ENCODE measurements at regions not wholly inside any gene's neighbourhood (a gene's known extent, or its start where the extent isn't known, plus 50 kb on each side); places are given as distances from the start of the nearest gene placed in this dataset.
"Not testable (repeated sequence)": the region's sequence is repeated elsewhere in the genome, so short reads cannot be mapped to it uniquely, and the experiment has no call there.

- no peak for DNase-seq
Observed at GRCh38 chr13:53301449-53301848, 272.8 kb downstream of the OLFM4 start.

GRCh38 chr13:53305419-53305818, 276.8 kb downstream of the OLFM4 start:
- DNase-seq = not testable (repeated sequence)

DNA sequence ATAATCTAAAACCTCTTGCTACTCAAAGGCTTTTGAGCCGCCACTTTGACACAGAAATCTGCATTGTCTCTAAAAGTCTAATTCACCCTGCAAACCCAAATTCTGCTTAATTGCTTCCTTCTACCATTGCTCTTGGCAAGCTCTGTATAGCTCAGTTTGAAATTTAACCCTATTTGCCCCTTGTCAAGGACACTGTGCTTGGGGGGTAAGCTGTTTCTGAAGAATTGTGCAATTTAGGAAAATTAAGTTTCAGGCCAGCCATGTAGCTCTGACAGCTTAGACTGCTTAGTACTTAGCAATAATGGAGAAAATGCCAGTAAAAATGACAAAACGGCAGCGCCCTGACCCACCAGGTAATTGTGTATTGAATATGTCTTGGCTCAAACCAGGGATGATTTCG, 282.2 kb downstream of the OLFM4 start:
- no peak for DNase-seq

DNA sequence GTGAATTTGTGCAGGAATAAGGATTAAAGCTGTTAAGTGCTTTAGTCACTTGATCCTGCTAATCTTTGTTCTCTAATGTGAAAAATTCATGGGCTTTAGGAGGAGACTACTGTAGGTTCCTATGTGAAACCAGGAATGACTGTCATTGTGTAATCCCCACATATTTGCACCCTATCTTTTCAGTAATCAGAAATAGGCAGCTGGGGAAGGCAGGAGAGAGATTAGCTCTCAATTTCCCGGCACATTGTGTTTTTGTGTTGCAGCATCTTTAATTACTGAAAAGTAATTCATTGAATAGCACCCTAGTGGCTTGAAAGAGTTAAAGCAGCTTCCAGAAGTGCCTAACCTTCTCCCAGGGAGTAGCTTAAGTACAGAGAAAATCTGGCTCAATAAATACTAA, 282.9 kb downstream of the OLFM4 start:
- DNase-seq = no peak

DNA sequence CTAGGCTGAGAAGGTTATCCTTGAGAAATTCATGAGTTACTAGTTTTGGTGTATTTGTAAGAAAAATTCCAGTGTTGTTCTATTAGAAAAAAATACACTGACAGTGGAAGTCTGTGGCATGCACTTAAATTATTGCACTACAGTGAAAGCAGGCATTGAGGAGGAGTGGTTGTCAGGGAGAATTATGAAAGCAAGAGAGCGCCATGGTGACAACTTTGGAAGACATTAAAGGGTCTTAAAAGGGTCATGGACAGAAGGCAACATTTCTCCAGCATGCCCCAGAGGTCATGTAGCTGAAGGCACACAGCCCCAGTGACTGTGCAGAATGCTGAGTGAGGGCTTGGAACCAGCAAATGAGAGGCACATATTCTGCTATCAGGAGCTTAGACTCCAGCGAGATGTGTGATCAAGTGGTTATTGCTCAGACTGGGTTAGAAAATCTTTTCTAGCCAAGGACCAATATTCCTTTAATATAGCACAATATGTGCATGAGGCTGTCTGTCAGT, 292.7 kb downstream of the OLFM4 start:
- no peak for DNase-seq

DNA sequence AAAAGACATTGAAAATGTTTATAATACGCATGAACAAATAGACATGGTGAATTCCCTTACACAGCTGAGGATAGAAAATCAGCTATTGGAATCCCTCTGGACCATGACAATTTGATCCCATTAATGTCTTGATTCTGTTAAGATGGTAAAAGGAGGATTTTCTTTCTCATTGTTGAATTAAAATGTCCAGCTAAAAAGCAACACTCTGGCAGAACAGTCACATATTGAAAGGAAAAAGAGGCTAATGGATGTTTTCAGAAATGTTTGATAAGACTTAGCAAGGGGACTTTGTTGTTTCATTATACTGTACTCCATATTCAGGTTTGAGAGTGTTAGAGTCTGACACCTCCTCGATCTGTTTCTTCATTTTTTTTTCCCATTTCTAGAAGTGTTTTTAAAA, 296.0 kb downstream of the OLFM4 start:
- no peak for DNase-seq

DNA sequence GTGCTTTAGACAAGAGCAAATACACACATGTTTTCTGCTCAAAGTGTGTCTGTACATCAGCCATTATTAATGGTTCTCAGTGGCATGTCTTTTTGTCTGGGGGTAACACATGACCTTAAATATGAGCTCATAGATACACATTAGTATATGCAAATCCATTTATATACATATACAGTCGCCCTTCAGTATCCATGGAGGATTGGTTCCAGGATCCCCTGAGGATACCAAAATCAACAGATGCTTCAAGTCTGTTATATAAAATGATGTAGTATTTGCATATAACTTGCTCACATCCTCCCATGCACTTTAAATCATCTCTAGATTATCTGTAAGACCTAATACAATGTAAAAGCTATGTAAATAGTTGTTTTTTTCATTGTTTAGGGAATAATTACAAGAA, 298.1 kb downstream of the OLFM4 start:
- DNase-seq = no peak

- DNase-seq = no peak
Observed at GRCh38 chr13:53327680-53328315, 299.2 kb downstream of the OLFM4 start.

- DNase-seq = no peak
Observed at GRCh38 chr13:53336441-53337160, 308.0 kb downstream of the OLFM4 start.

DNA sequence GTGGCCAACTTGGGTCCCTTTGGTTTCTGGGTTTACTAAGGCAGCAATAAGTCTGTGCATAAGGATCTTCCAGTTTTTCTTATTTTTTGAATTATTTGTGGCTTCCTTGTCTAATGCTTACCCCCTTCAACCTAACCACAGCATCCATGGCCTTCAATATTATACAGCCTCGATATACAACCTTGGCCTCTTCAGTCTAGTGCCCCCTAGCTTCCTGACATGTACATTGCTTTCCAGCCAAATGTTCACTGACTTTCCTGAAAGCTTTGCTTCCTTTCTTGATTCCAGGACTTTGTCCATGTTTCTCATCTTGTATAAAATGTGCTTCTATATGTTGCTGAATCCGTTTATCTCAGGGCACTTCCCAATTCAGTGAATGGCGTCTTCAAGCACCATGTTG, 310.1 kb downstream of the OLFM4 start:
- DNase-seq = no peak

GRCh38 chr13:53340505-53341143, 312.0 kb downstream of the OLFM4 start:
- DNase-seq = no peak

GRCh38 chr13:53341144-53341510, 312.5 kb downstream of the OLFM4 start:
- DNase-seq = no peak

- DNase-seq = no peak
Observed at GRCh38 chr13:53342623-53343360, 314.2 kb downstream of the OLFM4 start.

GRCh38 chr13:53343361-53343744, 314.7 kb downstream of the OLFM4 start:
- no peak for DNase-seq

GRCh38 chr13:53351021-53351420, 322.4 kb downstream of the OLFM4 start:
- DNase-seq = no peak

- no peak for DNase-seq
Observed at GRCh38 chr13:53357582-53357981, 329.0 kb downstream of the OLFM4 start.

GRCh38 chr13:53368948-53369347, 340.3 kb downstream of the OLFM4 start:
- no peak for DNase-seq

- no peak for DNase-seq
Observed at GRCh38 chr13:53379485-53379884, 350.9 kb downstream of the OLFM4 start.

DNA sequence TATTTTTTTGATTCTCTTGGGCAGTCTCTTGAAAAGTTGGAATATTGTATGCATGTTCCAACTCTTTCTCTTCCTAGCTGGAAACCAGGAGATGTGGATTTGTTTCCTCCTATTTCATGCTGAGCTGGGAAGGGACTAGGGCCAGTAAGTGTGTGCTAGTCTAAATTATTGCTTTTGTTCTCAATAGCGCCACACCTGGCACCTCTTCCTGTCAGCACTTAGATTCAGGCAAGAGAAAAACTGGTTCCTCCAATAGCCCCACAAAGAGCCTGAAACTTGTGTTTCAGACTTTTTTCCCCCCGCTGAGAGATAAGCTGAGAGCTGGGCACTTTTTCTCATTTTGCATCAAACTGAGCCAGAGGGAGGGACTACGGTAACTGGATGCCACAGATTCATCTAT, 353.4 kb downstream of the OLFM4 start:
- DNase-seq = no peak

GRCh38 chr13:53398051-53398450, 369.4 kb downstream of the OLFM4 start:
- no peak for DNase-seq

GRCh38 chr13:53405616-53406015, 377.0 kb downstream of the OLFM4 start:
- DNase-seq = no peak

- DNase-seq = no peak
Observed at GRCh38 chr13:53408306-53408705, 379.7 kb downstream of the OLFM4 start.

DNA sequence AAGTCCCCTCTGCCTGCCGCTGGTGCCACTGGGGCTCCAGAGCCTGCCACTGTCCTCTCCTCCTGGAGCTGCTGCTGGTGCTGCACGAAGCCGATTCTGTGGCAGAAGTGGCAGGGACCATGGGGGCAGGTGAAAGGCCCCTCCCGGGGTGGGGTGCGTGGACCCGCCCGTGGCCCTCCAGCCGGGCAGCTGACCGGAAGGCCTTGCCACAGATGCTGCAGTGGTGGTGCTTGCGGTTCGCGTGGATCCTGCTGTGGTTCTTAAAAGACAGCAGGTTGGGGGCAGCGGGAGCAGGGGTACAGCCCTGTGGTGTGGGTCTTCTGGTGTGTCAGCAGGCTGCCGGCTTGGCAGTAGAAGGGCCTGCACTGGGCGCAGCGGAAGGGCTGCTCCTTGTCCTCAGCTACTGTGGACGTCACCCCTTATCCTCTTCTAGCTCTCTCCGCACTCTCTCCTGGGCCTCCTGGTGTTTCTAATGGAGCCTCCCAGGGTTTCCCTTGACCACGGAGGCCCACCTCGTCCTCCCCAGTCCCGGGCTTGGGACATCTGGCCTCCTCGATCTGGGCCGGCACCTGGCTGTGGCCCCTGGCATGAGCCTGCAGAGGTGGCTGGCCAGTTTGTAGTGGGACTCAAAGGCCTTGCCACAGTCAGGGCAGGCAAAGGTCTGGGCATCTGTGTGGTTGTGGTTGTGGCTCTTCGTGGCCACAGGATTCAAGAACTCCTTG, 380.4 kb downstream of the OLFM4 start:
- DNase-seq = no peak

All from GF-D8 (cell line).